ENCODE measurements at regions not wholly inside any gene's neighbourhood (a gene's known extent, or its start where the extent isn't known, plus 50 kb on each side); places are given as distances from the start of the nearest gene placed in this dataset.

DNA sequence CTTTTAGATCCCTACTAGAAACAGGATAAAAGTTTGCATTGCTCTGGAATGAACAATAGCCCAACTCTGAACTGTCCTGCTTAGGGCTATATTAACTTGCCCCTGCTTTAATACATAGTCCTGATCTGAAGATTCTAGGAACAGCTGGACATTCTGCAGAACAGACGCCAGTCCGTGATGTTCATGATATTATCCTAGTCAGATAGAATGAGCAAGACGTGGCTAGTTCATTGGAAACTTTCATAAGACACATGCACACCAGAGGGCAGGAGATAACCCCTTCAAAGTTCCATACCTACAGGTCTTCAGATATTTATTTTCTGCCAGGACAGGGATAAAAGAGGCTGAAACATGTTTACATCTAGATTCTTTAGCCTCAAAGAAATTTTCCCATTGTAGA lies 75.5 kb upstream of the CLNK start:
- no peak for TF ChIP-seq EP300 (IDR thresholded peaks at IDR 0.05; ENCODE audit: borderline replicate concordance in 1 of 2, low read depth in 1 of 2, low read length in 1 of 2)
- no peak for TF ChIP-seq NRF1 (IDR thresholded peaks at IDR 0.05; ENCODE audit: low read depth, low read length)
- TF ChIP-seq, protein P1, sequence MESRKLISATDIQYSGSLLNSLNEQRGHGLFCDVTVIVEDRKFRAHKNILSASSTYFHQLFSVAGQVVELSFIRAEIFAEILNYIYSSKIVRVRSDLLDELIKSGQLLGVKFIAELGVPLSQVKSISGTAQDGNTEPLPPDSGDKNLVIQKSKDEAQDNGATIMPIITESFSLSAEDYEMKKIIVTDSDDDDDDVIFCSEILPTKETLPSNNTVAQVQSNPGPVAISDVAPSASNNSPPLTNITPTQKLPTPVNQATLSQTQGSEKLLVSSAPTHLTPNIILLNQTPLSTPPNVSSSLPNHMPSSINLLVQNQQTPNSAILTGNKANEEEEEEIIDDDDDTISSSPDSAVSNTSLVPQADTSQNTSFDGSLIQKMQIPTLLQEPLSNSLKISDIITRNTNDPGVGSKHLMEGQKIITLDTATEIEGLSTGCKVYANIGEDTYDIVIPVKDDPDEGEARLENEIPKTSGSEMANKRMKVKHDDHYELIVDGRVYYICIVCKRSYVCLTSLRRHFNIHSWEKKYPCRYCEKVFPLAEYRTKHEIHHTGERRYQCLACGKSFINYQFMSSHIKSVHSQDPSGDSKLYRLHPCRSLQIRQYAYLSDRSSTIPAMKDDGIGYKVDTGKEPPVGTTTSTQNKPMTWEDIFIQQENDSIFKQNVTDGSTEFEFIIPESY (IDR thresholded peaks at IDR 0.05; ENCODE audit: borderline replicate concordance, low read depth), result no peak
- no peak for TF ChIP-seq FOXM1 (IDR thresholded peaks at IDR 0.05; ENCODE audit: low read depth)
- TF ChIP-seq EZH2phosphoT487 (IDR thresholded peaks at IDR 0.05; ENCODE audit: borderline replicate concordance, low read depth), result no peak
- TF ChIP-seq YY1 (IDR thresholded peaks at IDR 0.05; ENCODE audit: low read depth), result no peak
- TF ChIP-seq, protein P2, sequence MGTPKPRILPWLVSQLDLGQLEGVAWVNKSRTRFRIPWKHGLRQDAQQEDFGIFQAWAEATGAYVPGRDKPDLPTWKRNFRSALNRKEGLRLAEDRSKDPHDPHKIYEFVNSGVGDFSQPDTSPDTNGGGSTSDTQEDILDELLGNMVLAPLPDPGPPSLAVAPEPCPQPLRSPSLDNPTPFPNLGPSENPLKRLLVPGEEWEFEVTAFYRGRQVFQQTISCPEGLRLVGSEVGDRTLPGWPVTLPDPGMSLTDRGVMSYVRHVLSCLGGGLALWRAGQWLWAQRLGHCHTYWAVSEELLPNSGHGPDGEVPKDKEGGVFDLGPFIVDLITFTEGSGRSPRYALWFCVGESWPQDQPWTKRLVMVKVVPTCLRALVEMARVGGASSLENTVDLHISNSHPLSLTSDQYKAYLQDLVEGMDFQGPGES (IDR thresholded peaks at IDR 0.05; ENCODE audit: low read depth, low read length), result no peak
- no peak for TF ChIP-seq FOSL2 (IDR thresholded peaks at IDR 0.05; ENCODE audit: borderline replicate concordance, low read depth)
- TF ChIP-seq, protein P3, sequence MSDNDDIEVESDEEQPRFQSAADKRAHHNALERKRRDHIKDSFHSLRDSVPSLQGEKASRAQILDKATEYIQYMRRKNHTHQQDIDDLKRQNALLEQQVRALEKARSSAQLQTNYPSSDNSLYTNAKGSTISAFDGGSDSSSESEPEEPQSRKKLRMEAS (IDR thresholded peaks at IDR 0.05; ENCODE audit: low read depth), result no peak
- TF ChIP-seq TEAD4 (IDR thresholded peaks at IDR 0.05; ENCODE audit: borderline replicate concordance, insufficient read depth), result no peak
- no peak for TF ChIP-seq JUND (IDR thresholded peaks at IDR 0.05)
- no peak for TF ChIP-seq MEF2A (IDR thresholded peaks at IDR 0.05; ENCODE audit: borderline replicate concordance, low read depth)
- TF ChIP-seq, protein P4, sequence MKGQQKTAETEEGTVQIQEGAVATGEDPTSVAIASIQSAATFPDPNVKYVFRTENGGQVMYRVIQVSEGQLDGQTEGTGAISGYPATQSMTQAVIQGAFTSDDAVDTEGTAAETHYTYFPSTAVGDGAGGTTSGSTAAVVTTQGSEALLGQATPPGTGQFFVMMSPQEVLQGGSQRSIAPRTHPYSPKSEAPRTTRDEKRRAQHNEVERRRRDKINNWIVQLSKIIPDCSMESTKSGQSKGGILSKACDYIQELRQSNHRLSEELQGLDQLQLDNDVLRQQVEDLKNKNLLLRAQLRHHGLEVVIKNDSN (IDR thresholded peaks at IDR 0.05; ENCODE audit: borderline replicate concordance, low read depth), result no peak
- no peak for TF ChIP-seq TAF1 (IDR thresholded peaks at IDR 0.05; ENCODE audit: borderline replicate concordance, low read depth, low read length)
- TF ChIP-seq, protein P5, sequence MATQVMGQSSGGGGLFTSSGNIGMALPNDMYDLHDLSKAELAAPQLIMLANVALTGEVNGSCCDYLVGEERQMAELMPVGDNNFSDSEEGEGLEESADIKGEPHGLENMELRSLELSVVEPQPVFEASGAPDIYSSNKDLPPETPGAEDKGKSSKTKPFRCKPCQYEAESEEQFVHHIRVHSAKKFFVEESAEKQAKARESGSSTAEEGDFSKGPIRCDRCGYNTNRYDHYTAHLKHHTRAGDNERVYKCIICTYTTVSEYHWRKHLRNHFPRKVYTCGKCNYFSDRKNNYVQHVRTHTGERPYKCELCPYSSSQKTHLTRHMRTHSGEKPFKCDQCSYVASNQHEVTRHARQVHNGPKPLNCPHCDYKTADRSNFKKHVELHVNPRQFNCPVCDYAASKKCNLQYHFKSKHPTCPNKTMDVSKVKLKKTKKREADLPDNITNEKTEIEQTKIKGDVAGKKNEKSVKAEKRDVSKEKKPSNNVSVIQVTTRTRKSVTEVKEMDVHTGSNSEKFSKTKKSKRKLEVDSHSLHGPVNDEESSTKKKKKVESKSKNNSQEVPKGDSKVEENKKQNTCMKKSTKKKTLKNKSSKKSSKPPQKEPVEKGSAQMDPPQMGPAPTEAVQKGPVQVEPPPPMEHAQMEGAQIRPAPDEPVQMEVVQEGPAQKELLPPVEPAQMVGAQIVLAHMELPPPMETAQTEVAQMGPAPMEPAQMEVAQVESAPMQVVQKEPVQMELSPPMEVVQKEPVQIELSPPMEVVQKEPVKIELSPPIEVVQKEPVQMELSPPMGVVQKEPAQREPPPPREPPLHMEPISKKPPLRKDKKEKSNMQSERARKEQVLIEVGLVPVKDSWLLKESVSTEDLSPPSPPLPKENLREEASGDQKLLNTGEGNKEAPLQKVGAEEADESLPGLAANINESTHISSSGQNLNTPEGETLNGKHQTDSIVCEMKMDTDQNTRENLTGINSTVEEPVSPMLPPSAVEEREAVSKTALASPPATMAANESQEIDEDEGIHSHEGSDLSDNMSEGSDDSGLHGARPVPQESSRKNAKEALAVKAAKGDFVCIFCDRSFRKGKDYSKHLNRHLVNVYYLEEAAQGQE (IDR thresholded peaks at IDR 0.05; ENCODE audit: low read depth, low read length), result no peak
- H3K4me2 ChIP-seq, result no peak overlapping the region
- H3K27ac ChIP-seq (ENCODE audit: low read depth in 2 of 2, low read length in 1 of 2), result no peak overlapping the region
- no peak overlapping the region for H3K9ac ChIP-seq
- CTCF ChIA-PET, result no interaction called here
- POLR2A ChIA-PET, result no interaction called here
- 0% methylated on average over 3 of the region's 3 CpGs for WGBS (ENCODE audit: low lambda C conversion rate)
- H3K4me1 ChIP-seq (ENCODE audit: control insufficient read depth in 1 of 2, insufficient read depth in 2 of 2, low read depth in 1 of 2, low read length in 1 of 2), result no peaks in the 10 kb centered on the region
- H3K4me3 ChIP-seq (ENCODE audit: low read depth in 2 of 2, low read length in 1 of 2), result no peak overlapping the region
- no peaks in the 10 kb centered on the region for H3K36me3 ChIP-seq (replicated peaks in 1 of 2; ENCODE audit: control insufficient read depth in 1 of 2, insufficient read depth in 2 of 2, low read length in 1 of 2)
- no peaks in the 10 kb centered on the region for H4K20me1 ChIP-seq (ENCODE audit: insufficient read depth)
- no peak overlapping the region for H2AFZ ChIP-seq (ENCODE audit: low read depth)
- H3K9me3 ChIP-seq, result no peaks in the 10 kb centered on the region
- no peaks in the 10 kb centered on the region for H3K9me2 ChIP-seq
- no peaks in the 10 kb centered on the region for H3K79me2 ChIP-seq (ENCODE audit: insufficient read depth)
- no peaks in the 10 kb centered on the region for H3F3A ChIP-seq (replicated peaks; ENCODE audit: insufficient read depth)
- H3K27me3 ChIP-seq (ENCODE audit: insufficient read depth), result no peaks in the 10 kb centered on the region
- DNase-seq, result no peak

Data from SK-N-SH (cell line).